Breast epithelium (tissue), 4 donors: ENCODE measurements at regions not wholly inside any gene's neighbourhood (a gene's known extent, or its start where the extent isn't known, plus 50 kb on each side); places are given as distances from the start of the nearest gene placed in this dataset.

Experiments
- DNase-seq, 2 donors: peaks; one replicate each; pipeline ENCODE4 v3.0.0-alpha.2; 2019; ENCODE audit warnings: low spot score in 2 of 2
- H3K27ac ChIP-seq, 2 donors: fragments of 200-600 bp; sonication (generic) in 1 of 2; one replicate each; pipeline ENCODE4 v1.5.1; 2016 to 2019; ENCODE audit warnings: mild to moderate bottlenecking in 1 of 2
- H3K27me3 ChIP-seq, 2 donors: fragments of 200-600 bp; sonication (generic) in 1 of 2; one replicate each; pipeline versions ENCODE4 v1.5.1 to v1.6.0; 2017 to 2019; ENCODE audit warnings: control low read depth in 1 of 2, mild to moderate bottlenecking in 1 of 2
- H3K36me3 ChIP-seq: fragments of 200-600 bp; one replicate; pipeline ENCODE4 v1.5.1; 2019
- H3K4me1 ChIP-seq, 2 donors: fragments of 200-600 bp; sonication (generic); one replicate each; pipeline ENCODE4 v1.5.1; 2016 to 2019; ENCODE audit warnings: control low read depth in 1 of 2
- H3K4me3 ChIP-seq, 3 donors: fragments of 200-600 bp; sonication (generic); 1 replicate in 2 of 3; 2 replicates in 1 of 3; pipeline ENCODE4 v1.5.1; 2016 to 2019; ENCODE audit warnings: mild to moderate bottlenecking in 3 of 3, moderate library complexity in 2 of 3
- H3K9me3 ChIP-seq, 2 donors: fragments of 200-600 bp; sonication (generic) in 1 of 2; one replicate each; pipeline ENCODE4 v1.5.1; 2016 to 2019; ENCODE audit warnings: control low read depth in 1 of 2
- CTCF ChIP-seq, 3 donors: fragments of 450-650 bp; IDR thresholded peaks; one replicate each; pipeline ENCODE4 v1.5.1; 2016 to 2017; ENCODE audit warnings: antibody characterized with exemption in 3 of 3, mild to moderate bottlenecking in 3 of 3, moderate library complexity in 3 of 3
- POLR2A ChIP-seq: fragments of 450-650 bp; IDR thresholded peaks from one replicate; pipeline ENCODE4 v1.6.1; 2016; ENCODE audit warnings: antibody characterized with exemption, mild to moderate bottlenecking, moderate library complexity
- POLR2AphosphoS5 ChIP-seq, 3 donors: sonication (generic); formaldehyde crosslinking; IDR thresholded peaks; one replicate each; pipeline ENCODE4 v1.6.1; 2017; ENCODE audit warnings: antibody characterized with exemption in 3 of 3
- intact Hi-C: fragments of 100-400 bp; cut with DNase I; formaldehyde crosslinking; loops from one replicate; pipeline ENCODE4 v1.15.1; 2023; ENCODE audit warnings: low total_unique reads

- intact Hi-C loops = no loop called here
- Histone ChIP-seq H3K36me3 (no peaks in the 10 kb centered on the region), H3K4me3 (no peak overlapping the region), H3K4me1 (no peaks in the 10 kb centered on the region), H3K27me3 (no peaks in the 10 kb centered on the region), H3K9me3 (peaks cover 0 to 4% of the 10 kb centered on the region in 2 donors), H3K27ac (no peak overlapping the region)
- TF ChIP-seq POLR2A (no peak), CTCF (IDR thresholded peaks at IDR 0.05) (no peak), POLR2AphosphoS5 (IDR thresholded peaks at IDR 0.05) (no peak)
- no peak for DNase-seq
These were observed 407.7 kb downstream of the CDH26 start for GRCh38 chr20:60365882-60366281.

DNA sequence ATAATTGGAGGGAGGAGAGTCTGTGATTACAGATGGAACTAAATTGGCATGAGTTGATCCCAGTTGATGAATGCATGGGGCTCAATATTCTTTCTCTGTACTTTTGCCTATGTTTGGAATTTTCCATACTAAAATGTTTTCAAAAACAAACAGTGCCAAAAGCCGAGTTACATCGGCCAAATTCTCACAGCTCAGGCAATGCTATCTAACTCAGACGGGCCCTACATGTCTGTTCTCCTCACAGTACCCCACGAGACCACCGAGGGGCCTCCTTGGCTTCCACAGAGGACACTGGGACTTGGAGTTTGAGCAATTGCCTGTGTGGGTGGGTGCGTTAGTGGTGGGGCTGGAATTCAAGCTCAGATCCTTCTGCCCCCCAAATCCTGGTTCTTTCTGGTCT, 413.2 kb downstream of the CDH26 start:
- no peak overlapping the region for H3K27ac ChIP-seq
- TF ChIP-seq CTCF (IDR thresholded peaks at IDR 0.05) = no peak
- no peak for TF ChIP-seq POLR2AphosphoS5 (IDR thresholded peaks at IDR 0.05)
- no peak for TF ChIP-seq POLR2A
- H3K27me3 ChIP-seq = no peaks in the 10 kb centered on the region
- no peak for DNase-seq
- no peaks in the 10 kb centered on the region for H3K36me3 ChIP-seq
- peaks cover 0 to 4% of the 10 kb centered on the region in 2 donors for H3K9me3 ChIP-seq
- no peak overlapping the region for H3K4me3 ChIP-seq
- intact Hi-C loops = no loop called here
- H3K4me1 ChIP-seq = no peaks in the 10 kb centered on the region

- no peak overlapping the region for H3K27ac ChIP-seq
- peaks cover 0 to 4% of the 10 kb centered on the region in 2 donors for H3K9me3 ChIP-seq
- TF ChIP-seq CTCF (IDR thresholded peaks at IDR 0.05) = no peak
- H3K4me3 ChIP-seq = no peak overlapping the region
- H3K4me1 ChIP-seq = no peaks in the 10 kb centered on the region
- H3K27me3 ChIP-seq = no peaks in the 10 kb centered on the region
- intact Hi-C loops = no loop called here
- no peak for DNase-seq
- no peaks in the 10 kb centered on the region for H3K36me3 ChIP-seq
These were observed 414.1 kb downstream of the CDH26 start for GRCh38 chr20:60372275-60372674.

GRCh38 chr20:60372822-60373221, 414.6 kb downstream of the CDH26 start:
- Histone ChIP-seq H3K36me3 (no peaks in the 10 kb centered on the region), H3K27ac (no peak overlapping the region), H3K4me1 (no peaks in the 10 kb centered on the region), H3K27me3 (no peaks in the 10 kb centered on the region), H3K9me3 (peaks cover 0 to 4% of the 10 kb centered on the region in 2 donors), H3K4me3 (no peak overlapping the region)
- TF ChIP-seq POLR2AphosphoS5 (IDR thresholded peaks at IDR 0.05) = no peak
- TF ChIP-seq POLR2A = no peak
- no peak for TF ChIP-seq CTCF (IDR thresholded peaks at IDR 0.05)
- intact Hi-C loops = no loop called here
- DNase-seq = no peak

DNA sequence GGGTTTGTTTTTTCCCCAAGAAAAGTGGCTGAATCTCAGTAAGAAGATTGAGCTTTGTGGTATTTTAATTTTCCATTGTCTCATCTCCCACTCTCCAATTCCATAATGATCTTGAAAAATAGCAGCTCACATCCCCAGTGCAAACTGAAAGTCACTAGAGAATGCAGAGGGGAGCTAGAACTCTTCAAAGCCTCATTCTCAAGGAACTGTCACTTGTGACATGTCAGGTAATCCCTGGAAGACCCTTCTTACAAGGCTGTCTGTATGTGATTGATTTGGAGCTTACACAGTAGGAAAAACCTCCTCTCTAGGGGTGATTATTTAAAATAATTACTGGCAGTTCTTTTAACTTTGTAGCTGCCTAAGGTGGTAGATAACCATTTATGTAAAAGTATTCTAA, 420.4 kb downstream of the CDH26 start:
- H3K4me1 ChIP-seq = no peaks in the 10 kb centered on the region
- H3K9me3 ChIP-seq = peaks cover 0 to 7% of the 10 kb centered on the region in 2 donors
- TF ChIP-seq CTCF (IDR thresholded peaks at IDR 0.05) (no peak), POLR2A (no peak), POLR2AphosphoS5 (IDR thresholded peaks at IDR 0.05) (no peak)
- H3K27ac ChIP-seq = no peak overlapping the region
- H3K27me3 ChIP-seq = no peaks in the 10 kb centered on the region
- DNase-seq = no peak
- no peak overlapping the region for H3K4me3 ChIP-seq
- no peaks in the 10 kb centered on the region for H3K36me3 ChIP-seq
- intact Hi-C loops = no loop called here
